ENCODE measurements at regions not wholly inside any gene's neighbourhood (a gene's known extent, or its start where the extent isn't known, plus 50 kb on each side); places are given as distances from the start of the nearest gene placed in this dataset.
"Not testable (repeated sequence)": the region's sequence is repeated elsewhere in the genome, so short reads cannot be mapped to it uniquely, and the experiment has no call there.

GRCh38 chr4:1589098-1589497 lies 95.0 kb downstream of the FAM53A start:
- no peak for FAIRE-seq

- no peak for FAIRE-seq
Measured at GRCh38 chr4:1588306-1588705, 95.8 kb downstream of the FAM53A start.

- FAIRE-seq, result no peak
Measured at GRCh38 chr4:1584498-1584897, 99.6 kb downstream of the FAM53A start.

- no peak for FAIRE-seq
Measured at GRCh38 chr4:1583859-1584258, 100.3 kb downstream of the FAM53A start.

GRCh38 chr4:1583051-1583785 lies 100.9 kb downstream of the FAM53A start:
- no peak for FAIRE-seq

- no peak for FAIRE-seq
Measured at GRCh38 chr4:1582227-1582626, 101.9 kb downstream of the FAM53A start.

- FAIRE-seq, result peak; percentile 21
Measured at GRCh38 chr4:1581164-1581894, 102.8 kb downstream of the FAM53A start.

- FAIRE-seq, result not testable (repeated sequence)
Measured at GRCh38 chr4:1580692-1581012, 103.5 kb downstream of the FAM53A start.

- no peak for FAIRE-seq
Measured at GRCh38 chr4:1579901-1580691, 104.0 kb downstream of the FAM53A start.

GRCh38 chr4:1579001-1579900 lies 104.9 kb downstream of the FAM53A start:
- FAIRE-seq, result no peak

GRCh38 chr4:1578251-1578773 lies 105.8 kb downstream of the FAM53A start:
- FAIRE-seq, result no peak

GRCh38 chr4:1577822-1578217 lies 106.3 kb downstream of the FAM53A start:
- no peak for FAIRE-seq

GRCh38 chr4:1576961-1577821 lies 106.9 kb downstream of the FAM53A start:
- no peak for FAIRE-seq

- no peak for FAIRE-seq
Measured at GRCh38 chr4:1576304-1576960, 107.7 kb downstream of the FAM53A start.

GRCh38 chr4:1575418-1576303 lies 108.5 kb downstream of the FAM53A start:
- no peak for FAIRE-seq

GRCh38 chr4:1574601-1575417 lies 109.3 kb downstream of the FAM53A start:
- no peak for FAIRE-seq

- no peak for FAIRE-seq
Measured at GRCh38 chr4:1573830-1574459, 110.2 kb downstream of the FAM53A start.
